Activated T-cell treated with anti-CD3 and anti-CD28 coated beads for 48 hours (primary cell): ENCODE measurements at regions not wholly inside any gene's neighbourhood (a gene's known extent, or its start where the extent isn't known, plus 50 kb on each side); places are given as distances from the start of the nearest gene placed in this dataset.

Experiments
- DNase-seq: peaks from one replicate; pipeline ENCODE4 v3.0.0-alpha.2; 2020; ENCODE audit warnings: low read depth

DNA sequence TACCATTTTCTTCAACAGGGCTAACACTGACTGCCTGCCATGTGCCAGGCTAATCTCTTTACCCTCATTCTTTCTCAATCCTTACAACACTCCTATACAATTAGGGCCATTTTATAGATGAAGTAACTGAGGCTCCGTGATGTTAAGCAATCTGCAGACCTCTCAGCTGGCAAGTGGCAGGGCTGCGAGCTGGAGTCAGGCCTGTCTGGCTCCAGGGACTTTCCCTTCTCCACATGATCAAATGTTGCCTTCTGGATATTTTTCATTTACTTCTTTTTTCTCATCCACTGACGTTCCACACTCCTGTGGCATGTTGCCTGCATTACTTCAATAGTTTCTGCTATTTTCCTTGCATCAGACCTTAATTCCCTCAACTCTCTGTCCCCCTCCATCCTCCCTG is 55.2 kb upstream of the TAGAP start:
- no peak for DNase-seq

- DNase-seq = no peak
Measured at GRCh38 chr6:159099276-159099675, 54.5 kb upstream of the TAGAP start.

- no peak for DNase-seq
Measured at GRCh38 chr6:159098636-159099106, 53.9 kb upstream of the TAGAP start.

DNA sequence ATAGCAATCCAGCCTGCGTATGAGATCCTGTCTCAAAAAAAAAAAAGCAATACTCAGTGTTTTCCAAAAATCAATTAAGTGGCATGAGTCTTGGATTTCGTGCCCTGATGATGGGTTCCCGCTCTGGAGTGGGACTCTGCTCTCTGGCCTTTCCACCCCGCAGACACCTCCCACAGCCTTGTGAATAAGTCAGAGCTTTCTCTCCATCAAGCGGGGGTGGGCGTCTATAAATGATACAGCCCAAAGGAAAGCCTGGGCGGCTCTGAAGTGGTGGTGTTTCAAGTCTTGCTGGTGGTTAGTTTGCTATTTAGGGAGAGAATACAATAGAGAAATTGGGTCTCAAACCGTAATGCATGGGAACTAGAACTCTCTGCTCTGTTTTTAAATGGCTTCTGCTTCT is 52.5 kb upstream of the TAGAP start:
- DNase-seq = peak; percentile 52

DNA sequence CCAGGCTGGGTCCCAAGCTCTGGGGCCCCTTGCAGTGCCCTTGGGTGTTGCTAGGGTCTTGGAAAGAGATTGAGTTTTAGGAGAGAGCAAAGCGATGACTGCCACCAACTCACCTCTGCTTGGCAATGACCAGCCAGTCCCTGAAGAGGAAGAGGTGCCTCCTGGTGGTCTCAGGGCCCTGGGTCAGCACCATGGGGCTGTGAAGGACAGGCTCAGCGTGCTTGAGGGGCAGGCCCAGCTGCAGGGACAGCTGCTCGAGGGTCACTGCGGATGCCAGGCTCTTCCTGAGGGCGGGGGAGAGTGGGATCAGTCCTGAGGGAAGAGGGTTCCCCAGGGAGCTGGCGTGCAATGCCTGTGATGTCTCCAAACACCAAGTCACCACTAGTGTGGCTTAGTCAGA is 50.8 kb upstream of the TAGAP start:
- no peak for DNase-seq

DNA sequence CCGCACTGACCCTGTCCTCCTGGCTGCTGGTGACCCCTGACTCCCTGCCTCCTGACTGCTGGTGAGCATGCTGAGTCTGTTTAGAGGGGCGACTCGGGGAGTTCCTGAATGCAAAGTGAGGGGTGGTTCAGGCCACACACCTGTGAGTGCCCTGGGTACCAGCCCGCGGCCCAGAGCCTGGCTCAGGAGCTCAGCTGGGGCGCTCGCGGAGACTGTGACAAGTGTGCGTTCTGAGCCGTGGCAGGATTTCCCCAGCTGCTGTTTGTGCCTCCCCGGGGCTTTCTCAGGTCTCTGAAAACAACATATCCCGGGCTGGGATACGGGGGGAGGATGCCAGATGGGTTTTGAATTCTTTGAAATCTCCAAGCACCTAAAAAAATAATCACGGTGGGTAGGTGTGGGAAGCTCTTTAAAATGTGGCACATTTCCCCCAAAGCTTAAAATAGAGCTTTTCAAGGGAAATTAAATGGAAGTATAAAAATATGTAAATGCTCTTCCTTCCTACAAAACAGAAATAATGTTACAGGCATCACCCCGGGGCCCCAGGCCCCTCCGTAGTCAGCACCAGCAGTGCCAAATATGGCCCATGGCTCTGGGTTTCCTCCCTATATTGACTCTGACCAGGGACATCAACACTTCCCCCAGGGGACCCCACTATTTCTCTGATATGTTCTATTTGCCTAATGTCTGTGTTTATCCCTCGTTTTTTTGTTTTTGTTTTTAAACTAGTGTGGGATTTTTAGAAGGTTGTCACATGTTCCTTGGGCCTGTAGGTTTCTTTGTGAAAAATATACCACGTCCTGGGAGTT is 49.9 kb upstream of the TAGAP start:
- DNase-seq = no peak
